ENCODE measurements at regions not wholly inside any gene's neighbourhood (a gene's known extent, or its start where the extent isn't known, plus 50 kb on each side); places are given as distances from the start of the nearest gene placed in this dataset.

DNA sequence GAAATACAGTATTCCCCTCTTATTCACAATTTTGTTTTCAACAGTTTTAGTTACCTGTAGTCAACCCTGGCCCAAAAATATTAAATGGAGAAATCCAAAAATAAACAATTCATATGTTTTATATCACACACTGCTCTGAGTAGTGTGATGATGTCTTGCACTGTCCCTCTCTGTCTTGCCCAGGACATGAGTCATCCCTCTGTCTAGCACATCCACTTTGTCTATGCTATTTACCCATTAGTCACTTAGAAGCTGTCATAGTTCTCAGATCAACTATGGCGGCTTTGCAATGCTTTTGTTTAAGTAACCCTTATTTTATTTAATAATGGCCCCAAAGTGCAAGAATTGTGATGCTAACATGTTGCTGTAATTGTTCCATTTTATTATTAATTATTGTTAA is 380.6 kb upstream of the REG3G start:
- H3K27me3 ChIP-seq (ENCODE audit: insufficient read depth, low read length, poor library complexity, severe bottlenecking): no peaks in the 10 kb centered on the region
- H3K4me3 ChIP-seq (ENCODE audit: low read length, poor library complexity, severe bottlenecking): no peak overlapping the region
- H3K9me3 ChIP-seq (ENCODE audit: insufficient read depth, low read depth, low read length): no peaks in the 10 kb centered on the region
- TF ChIP-seq EZH2phosphoT487 (IDR thresholded peaks at IDR 0.05; ENCODE audit: borderline replicate concordance) (no peak), CTCF (conservative IDR thresholded peaks at IDR 0.05; ENCODE audit: low read length) (no peak)
- no peaks in the 10 kb centered on the region for H3K4me1 ChIP-seq (ENCODE audit: insufficient read depth, low read length, poor library complexity, severe bottlenecking)
- H3K36me3 ChIP-seq (ENCODE audit: insufficient read depth, low read length): no peaks in the 10 kb centered on the region
- H3K9me2 ChIP-seq (replicated peaks; ENCODE audit: low read depth, low read length): no peaks in the 10 kb centered on the region
- no peaks in the 10 kb centered on the region for H4K20me1 ChIP-seq (ENCODE audit: insufficient read depth, low read length, poor library complexity, severe bottlenecking)
- no peaks in the 10 kb centered on the region for H3K79me2 ChIP-seq (ENCODE audit: insufficient read depth, low read length)
- H3K9ac ChIP-seq (ENCODE audit: low read depth, low read length, poor library complexity, severe bottlenecking): no peak overlapping the region
- H2AFZ ChIP-seq (ENCODE audit: low read length): no peak overlapping the region
- no peak overlapping the region for H3K4me2 ChIP-seq (ENCODE audit: low read depth, low read length, poor library complexity, severe bottlenecking)
- H3F3A ChIP-seq (ENCODE audit: low read depth): no peaks in the 10 kb centered on the region

DNA sequence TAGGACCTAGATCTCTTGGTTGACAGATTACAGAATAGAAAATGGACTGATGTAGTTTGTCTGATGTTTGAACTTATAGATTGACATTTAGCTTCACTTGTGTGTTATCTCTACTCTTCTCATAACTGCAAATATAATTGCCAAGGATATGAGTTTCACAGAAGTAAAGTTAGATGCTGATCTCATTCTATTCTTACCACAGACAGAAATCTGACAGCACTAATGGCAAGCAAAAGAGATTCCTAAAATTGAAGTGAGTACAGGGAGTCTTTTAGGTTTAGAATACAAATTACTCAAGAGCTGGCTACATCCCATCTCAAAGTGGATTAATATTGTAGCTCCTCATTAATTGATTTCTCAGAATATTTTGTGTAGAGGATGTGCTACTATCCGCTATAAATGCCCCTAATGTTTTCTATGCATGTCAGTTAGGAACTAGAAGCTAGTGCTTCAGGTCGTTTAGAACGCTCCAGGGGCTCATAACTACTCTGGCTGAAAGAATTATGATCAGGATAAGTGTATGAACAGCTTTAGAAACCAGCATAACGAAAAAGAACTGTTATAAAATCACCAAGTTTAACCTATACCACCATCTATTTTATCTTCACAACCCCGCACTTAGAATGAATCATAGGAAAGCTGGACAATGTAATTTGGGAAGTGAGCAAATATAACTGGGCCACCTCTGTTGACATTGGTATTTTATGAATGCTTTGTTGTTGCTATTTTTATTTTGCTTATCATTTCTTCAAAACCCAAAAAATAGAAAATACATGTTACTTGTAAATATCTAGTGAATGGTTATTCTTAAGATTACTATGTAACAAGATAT is 378.8 kb upstream of the REG3G start:
- H3K9me2 ChIP-seq (replicated peaks; ENCODE audit: low read depth, low read length): no peaks in the 10 kb centered on the region
- H3K27me3 ChIP-seq (ENCODE audit: insufficient read depth, low read length, poor library complexity, severe bottlenecking): no peaks in the 10 kb centered on the region
- no peaks in the 10 kb centered on the region for H3K36me3 ChIP-seq (ENCODE audit: insufficient read depth, low read length)
- no peak overlapping the region for H3K4me3 ChIP-seq (ENCODE audit: low read length, poor library complexity, severe bottlenecking)
- H3K79me2 ChIP-seq (ENCODE audit: insufficient read depth, low read length): no peaks in the 10 kb centered on the region
- no peaks in the 10 kb centered on the region for H3K4me1 ChIP-seq (ENCODE audit: insufficient read depth, low read length, poor library complexity, severe bottlenecking)
- no peak overlapping the region for H3K4me2 ChIP-seq (ENCODE audit: low read depth, low read length, poor library complexity, severe bottlenecking)
- no peak overlapping the region for H3K9ac ChIP-seq (ENCODE audit: low read depth, low read length, poor library complexity, severe bottlenecking)
- no peaks in the 10 kb centered on the region for H3F3A ChIP-seq (ENCODE audit: low read depth)
- H3K9me3 ChIP-seq (ENCODE audit: insufficient read depth, low read depth, low read length): no peaks in the 10 kb centered on the region
- no peaks in the 10 kb centered on the region for H4K20me1 ChIP-seq (ENCODE audit: insufficient read depth, low read length, poor library complexity, severe bottlenecking)
- no peak for TF ChIP-seq EZH2phosphoT487 (IDR thresholded peaks at IDR 0.05; ENCODE audit: borderline replicate concordance)
- TF ChIP-seq CTCF (conservative IDR thresholded peaks at IDR 0.05; ENCODE audit: low read length): no peak
- H2AFZ ChIP-seq (ENCODE audit: low read length): no peak overlapping the region

- Histone ChIP-seq H3K9me3 (ENCODE audit: insufficient read depth, low read depth, low read length) (no peaks in the 10 kb centered on the region), H2AFZ (ENCODE audit: low read length) (no peak overlapping the region), H3F3A (ENCODE audit: low read depth) (no peaks in the 10 kb centered on the region), H3K9me2 (replicated peaks; ENCODE audit: low read depth, low read length) (no peaks in the 10 kb centered on the region), H3K4me3 (ENCODE audit: low read length, poor library complexity, severe bottlenecking) (no peak overlapping the region), H3K9ac (ENCODE audit: low read depth, low read length, poor library complexity, severe bottlenecking) (no peak overlapping the region), H3K4me1 (ENCODE audit: insufficient read depth, low read length, poor library complexity, severe bottlenecking) (no peaks in the 10 kb centered on the region), H3K79me2 (ENCODE audit: insufficient read depth, low read length) (no peaks in the 10 kb centered on the region), H3K4me2 (ENCODE audit: low read depth, low read length, poor library complexity, severe bottlenecking) (no peak overlapping the region), H4K20me1 (ENCODE audit: insufficient read depth, low read length, poor library complexity, severe bottlenecking) (no peaks in the 10 kb centered on the region), H3K27me3 (ENCODE audit: insufficient read depth, low read length, poor library complexity, severe bottlenecking) (no peaks in the 10 kb centered on the region), H3K36me3 (ENCODE audit: insufficient read depth, low read length) (no peaks in the 10 kb centered on the region)
- no peak for TF ChIP-seq EZH2phosphoT487 (IDR thresholded peaks at IDR 0.05; ENCODE audit: borderline replicate concordance)
- TF ChIP-seq CTCF (conservative IDR thresholded peaks at IDR 0.05; ENCODE audit: low read length): no peak
Observed at GRCh38 chr2:78648558-78648957, 376.9 kb upstream of the REG3G start.

Data from Loucy (cell line).